ENCODE measurements at regions not wholly inside any gene's neighbourhood (a gene's known extent, or its start where the extent isn't known, plus 50 kb on each side); places are given as distances from the start of the nearest gene placed in this dataset.
"Not testable (repeated sequence)": the region's sequence is repeated elsewhere in the genome, so short reads cannot be mapped to it uniquely, and the experiment has no call there.

DNA sequence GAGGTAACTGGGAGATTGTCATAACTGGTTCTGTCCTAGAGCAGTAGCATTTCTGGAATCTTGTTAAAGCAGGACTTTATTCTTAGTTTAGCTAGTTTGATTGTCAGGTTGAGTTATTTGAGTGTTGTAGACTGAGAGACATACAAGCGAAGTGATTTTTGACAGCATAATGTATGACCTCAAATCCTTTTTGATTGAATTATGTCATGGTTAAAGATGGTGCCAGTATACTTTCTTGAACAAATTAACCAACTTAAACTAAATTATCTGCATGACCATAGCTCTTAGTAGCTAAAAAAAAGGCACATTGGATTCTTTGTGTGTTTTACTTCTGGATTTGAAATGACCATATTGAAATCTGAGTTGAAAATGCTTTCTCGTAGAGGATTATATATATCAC, 626.6 kb downstream of the TMTC2 start:
- no peak for DNase-seq

DNA sequence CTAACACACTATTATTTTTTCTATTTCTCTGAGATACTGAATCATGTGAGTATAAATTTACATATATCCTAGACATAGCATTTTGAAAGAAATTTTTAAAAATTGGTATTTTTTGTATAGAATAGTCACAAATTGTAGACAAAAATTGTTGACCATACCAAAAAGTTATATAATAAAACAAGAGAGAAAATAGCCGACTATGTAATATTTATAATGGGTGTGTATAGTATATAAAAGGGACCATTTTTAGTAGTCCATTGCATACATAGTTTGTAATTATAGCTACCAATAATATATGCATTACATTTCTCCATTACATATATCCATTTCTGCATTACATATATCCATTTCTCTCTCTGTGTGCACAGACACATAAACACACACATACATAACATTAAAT, 590.2 kb downstream of the TMTC2 start:
- DNase-seq, result no peak

DNA sequence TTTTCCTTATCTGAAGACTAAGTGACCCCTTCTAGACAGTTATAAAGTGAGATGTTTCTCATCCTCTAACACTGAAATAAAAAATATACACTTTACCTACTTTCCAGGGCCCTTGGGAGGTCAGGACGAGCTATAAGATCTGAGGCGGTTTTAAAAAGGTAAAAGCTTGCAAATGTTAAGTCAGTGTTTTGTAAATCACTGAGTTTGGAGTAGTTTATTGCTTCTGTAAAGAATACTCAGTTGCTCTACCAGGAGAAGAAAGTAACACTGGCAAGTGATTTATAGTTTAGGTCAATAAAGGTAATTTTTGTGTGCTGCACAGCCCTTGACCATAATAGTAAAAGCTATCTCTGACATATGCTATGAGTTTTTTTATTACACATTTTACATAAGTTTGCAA, 584.5 kb downstream of the TMTC2 start:
- DNase-seq, result no peak

DNA sequence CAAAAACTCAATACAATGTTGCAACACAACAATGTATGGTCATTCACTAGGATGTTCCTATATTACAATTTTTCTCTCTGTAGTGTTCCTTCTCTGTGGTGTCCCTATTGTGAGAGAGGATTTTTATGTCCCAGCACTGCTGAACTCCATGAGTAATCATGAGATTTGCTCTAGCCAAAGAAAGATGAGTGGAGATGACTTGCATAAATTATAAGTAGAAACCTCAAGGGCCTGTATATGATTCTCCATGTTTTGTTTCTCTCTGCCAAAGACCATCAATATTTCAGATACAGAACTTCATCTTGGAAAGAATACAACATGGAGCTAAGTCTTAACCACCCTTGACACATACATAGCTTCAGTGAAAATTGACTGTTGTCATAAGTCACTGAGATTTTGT, 579.1 kb downstream of the TMTC2 start:
- no peak for DNase-seq

DNA sequence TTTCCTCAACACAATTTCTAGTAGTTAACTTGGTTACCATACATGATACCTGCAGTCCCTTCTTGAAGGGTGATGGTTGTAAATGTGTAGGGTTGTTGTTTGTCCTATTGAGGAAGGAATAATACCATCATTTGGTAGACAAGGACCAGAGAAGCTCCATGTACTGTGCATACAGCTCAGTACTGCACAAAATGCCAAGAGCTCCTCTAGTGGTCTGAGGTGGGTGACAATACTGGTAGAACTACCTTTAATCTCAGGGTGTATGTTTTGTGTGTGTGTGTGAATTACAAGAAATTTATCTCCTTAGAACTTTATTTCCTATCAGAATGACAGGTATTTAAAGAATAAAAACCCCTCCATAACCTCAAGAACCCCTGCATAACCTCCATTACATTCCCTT, 575.3 kb downstream of the TMTC2 start:
- no peak for DNase-seq

DNA sequence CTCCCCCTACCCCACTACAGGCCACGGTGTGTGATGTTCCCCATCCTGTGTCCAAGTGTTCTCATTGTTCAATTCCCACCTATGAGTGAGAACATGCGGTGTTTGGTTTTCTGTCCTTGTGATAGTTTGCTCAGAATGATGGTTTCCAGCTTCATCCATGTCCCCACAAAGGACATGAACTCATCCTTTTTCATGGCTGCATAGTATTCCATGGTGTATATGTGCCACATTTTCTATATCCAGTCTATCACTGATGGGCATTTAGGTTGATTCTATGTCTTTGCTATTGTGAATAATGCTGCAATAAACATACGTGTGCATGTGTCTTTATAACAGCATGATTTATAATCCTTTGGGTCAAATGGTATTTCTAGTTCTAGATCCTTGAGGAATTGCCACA, 573.4 kb downstream of the TMTC2 start:
- DNase-seq, result not testable (repeated sequence)

DNA sequence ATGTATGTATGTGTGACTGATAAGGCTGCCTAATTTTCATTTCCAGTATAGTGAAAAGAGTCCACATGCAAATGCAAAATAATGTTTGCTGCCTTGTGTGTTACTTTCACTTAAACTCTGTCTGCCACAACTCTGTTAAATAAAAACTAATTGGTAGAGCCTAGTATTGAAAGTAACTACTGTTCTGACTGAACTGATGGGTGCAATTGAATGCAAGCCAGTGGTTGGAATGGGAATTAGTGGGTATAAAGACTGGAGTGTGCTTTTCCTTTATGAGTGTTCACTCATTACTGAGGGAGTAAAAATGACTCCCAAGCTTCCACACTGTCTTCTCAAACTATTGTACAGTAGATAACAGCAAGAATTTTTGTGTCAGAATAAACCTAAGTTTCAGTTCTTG, 571.0 kb downstream of the TMTC2 start:
- DNase-seq, result no peak

DNA sequence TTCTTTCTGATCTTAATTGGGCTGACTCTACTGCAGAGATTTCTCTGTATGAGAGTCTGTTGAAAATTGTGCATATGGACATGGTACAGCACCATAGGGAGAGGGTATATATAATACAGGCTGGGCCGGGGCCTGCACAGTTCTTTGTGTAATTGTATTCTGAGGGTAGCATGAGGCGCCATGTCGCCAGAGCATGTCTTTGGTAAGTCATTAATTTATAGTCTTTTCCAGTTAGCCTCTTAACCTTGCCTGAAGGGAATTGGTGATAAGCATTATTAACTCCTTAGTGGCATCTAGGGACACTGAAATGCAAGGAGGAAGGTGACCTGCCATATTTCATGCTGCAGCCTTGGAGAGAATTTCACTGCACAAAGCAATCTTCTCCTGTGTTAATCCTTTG, 569.9 kb downstream of the TMTC2 start:
- no peak for DNase-seq

DNA sequence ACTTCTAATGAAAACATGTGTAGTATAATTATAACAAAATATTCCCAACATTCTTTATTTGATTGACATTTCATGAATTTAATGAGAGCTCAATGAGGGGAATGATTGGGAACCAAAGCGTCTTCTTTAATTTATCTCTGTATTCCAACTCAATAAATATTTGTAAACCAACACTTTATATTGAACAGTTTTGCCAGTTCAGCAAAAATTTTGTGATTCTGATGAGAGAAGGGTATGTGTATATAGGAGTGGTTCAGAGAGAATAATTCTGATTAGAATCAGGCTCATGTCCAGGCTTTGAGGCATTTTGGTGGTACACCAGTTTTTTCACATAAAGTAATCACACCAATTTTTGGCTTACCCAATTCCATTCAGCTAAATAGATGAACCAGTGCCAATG, 564.2 kb downstream of the TMTC2 start:
- no peak for DNase-seq

DNA sequence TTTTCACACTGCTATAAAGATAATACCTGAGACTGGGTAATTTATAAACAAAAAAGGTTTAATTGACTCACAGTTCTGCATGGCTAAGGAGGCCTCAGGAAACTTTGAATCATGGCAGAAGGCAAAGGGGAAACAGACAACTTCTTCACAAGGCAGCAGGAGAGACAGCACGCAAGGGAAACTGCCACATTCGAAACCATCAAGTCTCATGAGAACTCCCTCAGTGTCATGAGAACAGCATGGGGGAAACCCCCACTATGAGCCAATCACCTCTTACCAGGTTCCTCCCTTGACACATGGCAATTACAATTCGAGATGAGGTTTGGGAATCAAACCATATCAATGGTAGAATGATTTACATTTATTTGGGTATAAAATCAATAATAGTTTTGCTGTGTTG, 558.5 kb downstream of the TMTC2 start:
- no peak for DNase-seq

DNA sequence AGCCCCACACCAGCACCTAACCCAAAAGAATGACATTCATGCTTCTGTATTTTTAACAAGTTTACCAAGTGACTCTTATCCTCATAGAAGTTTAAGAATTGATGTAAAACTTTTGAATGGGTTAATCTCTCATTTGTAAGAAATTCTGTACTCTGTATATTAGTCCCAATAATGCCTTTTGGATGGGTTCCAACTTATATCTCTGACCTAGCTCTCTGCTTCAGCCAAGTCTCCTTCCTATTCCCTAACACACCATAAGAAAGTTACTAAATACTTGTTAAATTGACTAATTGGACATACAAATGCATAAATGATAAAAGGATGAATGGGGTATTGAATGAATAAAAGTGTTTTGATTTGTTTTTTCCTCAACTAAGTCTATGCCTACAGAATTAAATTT, 557.3 kb downstream of the TMTC2 start:
- no peak for DNase-seq

DNA sequence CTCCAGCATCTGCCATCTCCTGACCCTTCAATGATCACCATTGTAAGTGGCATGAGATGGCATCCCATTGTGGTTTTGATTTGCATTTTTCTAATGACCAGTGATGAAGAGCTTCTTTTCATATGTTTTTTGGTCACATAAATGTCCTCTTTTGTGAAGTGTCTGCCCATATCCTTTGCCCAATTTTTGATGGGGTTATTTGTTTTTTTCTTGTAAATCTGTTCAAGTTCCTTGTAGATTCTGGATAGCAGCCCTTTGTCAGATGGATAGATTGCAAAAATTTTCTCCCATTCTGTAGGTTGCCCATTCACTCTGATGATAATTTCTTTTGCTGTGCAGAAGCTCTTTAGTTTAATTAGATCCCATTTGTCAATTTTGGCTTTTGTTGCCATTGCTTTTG, 547.3 kb downstream of the TMTC2 start:
- DNase-seq, result not testable (repeated sequence)

DNA sequence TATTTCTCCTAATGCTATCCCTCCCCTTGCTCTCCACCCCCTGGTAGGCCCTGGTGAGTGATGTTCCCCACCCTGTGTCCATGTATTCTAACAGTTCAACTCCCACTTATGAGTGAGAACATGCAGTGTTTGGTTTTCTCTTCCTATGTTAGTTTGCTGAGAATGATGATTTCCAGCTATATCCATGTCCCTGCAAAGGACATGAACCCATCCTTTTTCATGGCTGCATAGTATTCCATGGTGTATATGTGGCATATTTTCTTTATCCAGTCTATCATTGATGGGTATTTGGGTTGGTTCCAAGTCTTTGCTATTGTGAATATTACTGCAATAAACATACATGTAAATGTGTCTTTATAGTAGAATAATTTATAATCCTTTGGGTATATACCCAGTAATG, 540.3 kb downstream of the TMTC2 start:
- DNase-seq, result not testable (repeated sequence)

DNA sequence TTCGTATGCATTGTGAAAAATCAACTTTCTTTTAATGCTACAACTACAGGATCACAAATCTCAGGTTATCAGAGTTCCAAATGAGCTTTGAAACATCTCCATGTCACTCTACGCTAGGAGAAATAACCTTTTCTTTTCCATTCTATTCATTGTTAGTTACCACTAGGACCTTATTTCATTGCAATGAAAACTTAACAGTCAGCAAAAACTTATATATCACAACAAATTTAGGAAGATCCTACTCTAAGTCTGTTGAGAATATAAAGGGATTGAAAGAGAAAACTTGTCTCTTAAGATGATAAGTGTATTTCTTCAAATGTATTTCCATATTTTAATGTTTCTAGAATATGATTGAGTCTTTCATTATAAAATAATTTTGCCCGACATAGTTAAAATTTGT, 539.1 kb downstream of the TMTC2 start:
- DNase-seq, result no peak

DNA sequence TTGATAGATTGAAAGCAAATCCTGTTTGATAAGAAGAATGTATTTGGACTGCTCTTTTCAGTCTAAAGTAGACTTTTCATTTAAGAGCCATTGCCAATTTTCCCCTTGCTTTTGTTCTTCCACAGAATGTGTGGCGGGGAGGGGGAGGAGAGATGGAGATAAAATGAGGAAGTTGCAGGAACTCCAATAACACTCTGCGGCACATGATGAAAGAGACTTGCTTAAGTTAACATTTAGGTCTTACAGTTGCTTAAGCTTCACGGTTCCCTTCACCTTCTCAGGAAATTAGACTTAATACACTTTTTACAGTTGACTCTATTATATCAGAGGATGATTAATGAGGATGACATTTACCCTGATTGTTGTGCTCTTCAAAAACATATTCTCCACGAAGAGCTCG, 537.3 kb downstream of the TMTC2 start:
- no peak for DNase-seq

DNA sequence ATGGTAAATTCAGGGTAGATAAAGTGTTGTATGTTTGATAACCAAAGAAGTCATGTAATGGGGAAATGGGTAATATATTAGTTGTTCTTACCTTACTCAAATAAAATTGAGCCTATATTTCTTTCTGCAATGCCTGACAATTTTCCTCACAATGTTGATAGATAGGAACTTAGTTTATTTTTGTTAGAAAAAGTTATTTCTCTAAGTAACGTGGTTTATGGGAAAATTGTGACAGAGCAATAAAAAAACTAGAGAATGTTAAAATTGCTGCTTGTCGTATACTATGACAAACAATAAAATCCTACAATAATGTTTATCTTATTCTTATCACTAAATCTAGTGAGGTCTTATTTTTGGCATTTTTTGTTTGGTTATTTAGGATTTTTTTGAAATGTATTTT, 534.1 kb downstream of the TMTC2 start:
- DNase-seq, result no peak

DNA sequence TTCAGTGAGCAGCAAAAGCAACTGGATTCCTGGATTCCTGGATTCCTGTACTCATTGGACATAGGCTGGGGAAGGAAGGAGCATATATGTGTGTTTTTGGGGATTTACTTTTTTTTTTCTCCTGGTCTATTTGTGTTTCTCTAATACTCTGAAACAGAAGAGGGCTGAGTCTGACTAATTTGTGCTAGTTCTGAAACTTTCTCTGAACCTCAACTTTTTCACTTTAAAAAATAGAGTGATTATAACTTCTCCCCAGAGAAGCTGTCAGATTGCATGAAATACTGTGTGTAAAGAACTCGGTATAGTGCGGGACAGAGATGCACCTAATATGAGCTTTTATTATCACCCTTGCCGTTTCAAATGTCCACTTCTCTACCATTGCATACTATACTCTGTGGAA, 529.5 kb downstream of the TMTC2 start:
- no peak for DNase-seq

DNA sequence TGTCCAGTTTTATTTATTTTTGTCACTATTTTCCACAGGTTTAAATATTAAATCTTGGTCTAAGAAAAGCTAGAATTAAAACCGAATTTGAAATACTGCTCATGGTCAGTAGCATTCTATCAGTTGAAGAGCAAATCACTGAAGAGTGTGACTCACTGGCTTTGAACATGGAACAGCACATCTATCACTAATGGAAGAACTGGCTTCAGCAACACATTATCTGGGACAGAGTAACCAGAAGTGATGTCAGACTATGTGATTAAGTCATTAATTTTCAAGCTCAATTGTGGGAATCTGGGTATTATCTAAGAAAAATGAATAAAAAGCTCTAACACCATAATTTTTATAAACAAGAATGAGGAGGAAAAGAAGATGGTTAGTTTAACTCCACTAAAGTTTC, 527.5 kb downstream of the TMTC2 start:
- no peak for DNase-seq

DNA sequence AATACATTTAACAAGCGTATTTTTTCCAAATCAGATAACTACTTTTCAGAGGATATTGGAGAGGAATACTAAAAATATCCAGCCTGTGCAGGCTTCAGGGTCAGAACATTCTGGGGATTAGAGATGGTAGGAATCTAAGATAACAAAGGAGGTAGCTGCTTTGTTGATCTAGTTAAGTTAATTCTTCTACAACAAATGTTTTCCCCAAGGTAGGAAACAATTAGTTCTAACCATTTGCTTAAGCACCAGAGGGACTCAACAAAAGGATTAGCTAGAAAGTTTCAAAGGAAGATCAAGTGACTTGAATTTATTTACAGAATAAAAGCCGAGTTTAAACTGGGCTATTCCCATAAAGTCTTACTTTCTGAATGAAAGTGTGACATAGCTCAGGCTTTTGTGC, 524.2 kb downstream of the TMTC2 start:
- no peak for DNase-seq

DNA sequence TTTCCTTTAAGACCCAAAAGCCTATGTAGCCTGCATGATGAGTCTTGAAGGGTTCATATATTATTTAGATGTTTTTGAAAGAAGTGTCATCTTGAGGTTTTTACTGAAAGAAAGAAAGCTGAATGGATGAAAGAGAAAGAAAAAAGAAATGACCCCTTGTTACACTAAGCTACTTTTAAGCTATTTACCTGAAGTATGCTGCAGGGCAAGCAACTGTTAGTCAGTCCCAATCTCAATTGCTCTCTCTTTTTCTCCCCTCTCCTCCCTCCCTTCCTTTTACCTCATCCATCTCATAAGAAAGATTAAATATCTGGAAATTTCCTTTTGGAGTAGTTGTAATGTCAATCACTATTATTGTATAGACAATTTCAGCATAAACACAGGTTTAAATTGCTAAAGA, 512.4 kb downstream of the TMTC2 start:
- no peak for DNase-seq

DNA sequence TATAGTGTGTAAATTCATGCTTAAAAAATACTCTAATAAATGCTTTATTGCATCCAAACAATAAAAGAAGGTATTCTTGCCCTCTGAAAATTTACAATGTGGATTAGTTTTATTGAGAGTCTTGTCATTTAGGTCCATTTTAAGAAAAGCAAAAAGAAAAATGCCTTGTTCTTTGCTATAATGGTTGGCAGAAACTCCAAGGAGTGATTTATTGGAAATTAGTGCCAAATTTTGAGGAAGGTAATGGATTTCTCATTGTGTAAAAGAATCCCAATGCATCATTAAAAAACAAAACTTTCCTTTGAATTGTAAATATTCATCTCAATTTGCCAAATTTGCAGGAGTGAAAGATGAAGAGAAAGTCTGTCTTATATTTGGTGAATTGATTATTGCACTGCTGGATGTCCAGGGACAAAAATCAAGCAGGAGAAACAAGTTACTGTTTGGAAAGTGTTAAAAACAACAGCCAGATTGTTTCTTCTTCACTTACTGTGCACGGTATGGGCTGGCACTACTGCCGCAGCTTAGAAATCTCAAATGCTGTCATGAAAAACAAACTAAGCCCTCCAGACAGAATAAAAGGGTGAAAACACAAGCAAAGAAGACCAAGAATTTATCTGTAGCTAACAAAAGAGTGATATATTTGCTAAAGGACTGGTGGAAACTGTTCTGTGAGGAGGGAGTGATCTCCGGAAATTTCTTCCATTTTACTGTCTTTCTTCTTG, 511.7 kb downstream of the TMTC2 start:
- DNase-seq, result no peak

DNA sequence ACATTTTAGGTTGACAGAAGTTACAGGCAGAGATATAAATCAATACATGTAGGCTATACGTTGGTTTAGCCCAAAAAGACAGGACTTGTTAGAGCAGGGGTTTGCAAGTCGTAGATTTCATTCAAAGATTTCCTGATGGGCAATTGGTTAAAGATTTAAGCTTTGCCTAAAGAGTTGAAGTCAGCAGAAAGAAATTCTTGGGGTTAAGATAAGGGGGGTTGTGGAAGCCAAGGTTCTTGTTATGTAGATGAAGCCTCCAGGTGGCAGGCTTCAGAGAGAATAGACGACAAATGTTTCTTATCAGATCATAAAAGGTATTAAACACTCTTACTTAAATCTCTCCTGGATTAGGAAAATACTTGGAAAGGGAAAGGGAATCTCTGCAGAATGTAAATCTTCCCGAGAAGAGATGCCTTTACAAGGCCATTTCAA, 510.8 kb downstream of the TMTC2 start:
- no peak for DNase-seq

DNA sequence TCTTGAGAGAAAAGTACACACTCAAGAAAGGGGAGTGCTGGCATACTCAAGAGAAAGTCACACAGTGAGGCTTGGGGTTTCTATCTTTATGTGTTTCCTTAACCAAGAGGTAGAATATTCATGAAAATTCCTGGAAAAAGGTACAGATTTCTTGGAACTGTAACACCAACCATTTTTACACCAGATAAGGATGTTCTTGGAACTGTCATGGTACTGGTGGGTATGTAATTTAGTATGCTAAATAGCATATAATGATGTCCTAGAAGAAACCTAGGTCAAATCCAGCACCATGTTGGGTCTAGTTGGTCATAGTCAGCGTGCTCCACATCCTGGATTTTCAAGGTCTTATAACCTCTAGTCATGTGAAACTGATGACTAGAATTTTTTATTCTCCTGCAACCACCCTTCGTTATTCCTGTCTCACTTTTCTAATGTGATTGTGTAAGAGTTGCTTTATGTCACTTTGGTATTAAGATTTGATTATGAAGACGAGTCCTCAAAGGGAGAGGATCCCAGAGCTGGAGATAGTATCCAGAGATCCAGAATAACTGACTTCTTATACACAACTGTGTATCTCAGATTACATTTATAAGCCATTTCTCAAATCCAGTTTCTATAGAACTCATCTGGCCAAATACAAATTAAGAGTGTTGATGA, 510.1 kb downstream of the TMTC2 start:
- DNase-seq, result no peak

DNA sequence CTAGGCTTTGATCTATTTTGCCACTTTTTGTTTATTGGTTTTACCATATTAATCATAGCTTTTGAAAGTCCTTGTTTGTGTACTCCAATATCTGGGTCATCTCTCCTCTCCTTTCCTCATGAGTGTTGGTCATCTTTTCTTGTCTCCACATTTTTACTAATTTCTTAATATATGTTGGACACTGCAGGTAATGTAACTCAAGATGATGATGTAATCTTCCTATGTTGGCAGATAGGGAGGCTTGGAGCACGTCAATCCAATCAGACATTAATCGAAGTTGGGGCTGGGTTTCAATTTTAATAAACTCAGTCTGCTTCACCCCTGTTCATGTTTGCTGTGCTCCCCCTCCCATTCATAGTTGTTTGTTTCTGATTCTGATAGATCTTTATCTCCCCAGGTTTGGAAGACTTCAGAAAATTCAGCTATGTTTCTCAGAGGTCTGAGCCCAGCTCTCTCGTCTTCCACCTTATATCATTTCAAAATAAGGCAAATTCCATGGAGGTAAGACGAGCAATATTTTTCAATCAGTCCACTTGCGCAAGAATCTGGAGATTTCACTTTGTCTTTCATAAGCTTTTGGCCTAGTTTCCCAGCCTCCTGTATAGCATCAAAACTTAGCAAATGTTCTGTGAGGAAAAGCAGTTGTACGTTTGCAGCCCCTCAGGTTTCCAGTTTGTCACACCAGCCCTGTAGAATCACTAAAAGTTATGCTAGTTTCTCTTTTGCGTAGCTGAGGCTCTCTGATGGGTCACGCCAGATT, 504.1 kb downstream of the TMTC2 start:
- no peak for DNase-seq
